NCI-H1694 treated with DMSO at 0.1 percent for 48 hours (cell line): ENCODE measurements at regions not wholly inside any gene's neighbourhood (a gene's known extent, or its start where the extent isn't known, plus 50 kb on each side); places are given as distances from the start of the nearest gene placed in this dataset.

Experiments
- DNase-seq: peaks from one replicate; lab custom pipeline; 2025; lab: John Stamatoyannopoulos, UW

DNA sequence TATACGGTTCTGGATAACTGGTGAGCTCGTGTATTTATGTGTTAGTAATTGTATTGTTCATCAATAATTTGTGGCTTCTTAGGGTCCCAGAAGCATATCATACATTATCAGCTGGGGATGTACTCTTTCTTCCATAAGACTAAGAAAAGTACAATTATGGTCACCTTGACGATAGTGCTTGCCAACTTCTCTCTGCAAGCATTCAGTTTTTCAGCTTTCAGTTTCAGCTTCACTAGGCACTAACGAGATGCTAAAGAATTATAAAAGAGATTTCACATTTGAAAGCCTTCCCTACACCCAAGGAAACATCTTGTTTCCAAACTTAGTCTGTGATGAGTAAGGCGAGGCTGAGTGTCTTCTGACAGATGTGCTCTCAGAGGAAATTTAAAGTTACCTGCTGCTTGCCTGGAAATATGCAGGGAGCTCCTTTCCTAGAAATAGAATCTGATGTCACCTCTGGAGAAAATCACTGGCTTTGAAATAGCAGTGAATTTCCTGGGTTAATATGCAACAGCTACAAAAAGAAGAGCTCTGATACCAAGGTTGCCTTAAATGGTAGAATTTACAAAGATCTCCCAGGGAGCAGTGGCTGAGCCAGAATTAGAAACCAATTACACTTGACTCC is 1419.9 kb upstream of the TMEM132C start:
- DNase-seq = no peak

DNA sequence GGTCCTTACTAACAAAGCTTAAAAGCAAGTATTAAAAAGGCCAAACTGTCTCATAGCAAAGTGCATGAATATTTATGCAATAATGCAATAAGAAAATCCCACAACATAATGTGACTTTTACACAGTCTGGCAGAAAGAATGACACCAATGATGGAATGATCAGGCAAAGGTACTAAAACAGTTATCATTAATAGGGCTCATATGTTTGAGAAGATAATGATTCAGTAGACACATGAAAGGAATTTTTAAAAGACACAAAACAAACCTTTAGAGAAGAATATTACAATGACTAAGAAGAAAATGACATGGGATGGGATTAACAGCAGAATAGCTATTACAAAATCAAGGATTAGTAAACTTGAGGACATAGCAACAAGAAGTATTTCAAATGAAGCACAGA is 1411.2 kb upstream of the TMEM132C start:
- DNase-seq = no peak

DNA sequence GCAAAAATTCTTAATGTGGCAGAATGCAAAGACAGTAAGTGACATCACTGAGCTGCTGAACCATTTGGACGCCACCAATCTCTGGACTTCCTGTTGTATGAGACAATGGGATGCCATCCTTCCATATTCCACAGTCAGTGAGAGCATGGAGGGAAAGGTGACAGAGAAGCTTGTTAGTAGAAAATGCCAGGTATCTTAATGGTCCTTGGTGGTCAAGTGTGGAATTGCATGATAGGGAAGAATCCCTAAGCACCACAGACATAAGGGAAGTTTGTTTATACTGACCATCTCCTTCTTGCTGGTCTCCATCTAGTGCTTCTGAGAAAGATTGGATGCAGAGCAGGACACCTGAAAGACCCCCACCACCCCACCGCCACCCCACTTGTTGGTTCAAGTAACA is 1410.0 kb upstream of the TMEM132C start:
- no peak for DNase-seq

DNA sequence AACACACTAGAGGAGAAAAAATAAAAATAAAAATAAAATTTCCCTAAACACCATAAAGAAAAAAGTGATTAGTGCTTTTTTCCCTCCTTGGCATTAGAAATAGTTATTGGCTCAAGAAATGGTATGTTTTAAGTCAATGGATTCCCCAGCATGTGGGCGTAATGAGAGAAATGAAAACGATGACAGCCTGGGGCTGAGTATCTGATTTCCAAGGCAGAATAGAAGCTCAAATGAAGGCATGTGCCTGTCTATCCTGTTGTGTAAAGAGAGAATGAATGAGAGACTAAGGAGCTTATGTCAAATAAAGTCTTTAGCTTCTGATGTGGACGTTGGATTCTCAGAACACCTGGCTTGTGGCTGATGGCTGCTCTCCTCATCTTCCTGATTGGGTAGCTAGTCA is 1408.4 kb upstream of the TMEM132C start:
- no peak for DNase-seq

DNA sequence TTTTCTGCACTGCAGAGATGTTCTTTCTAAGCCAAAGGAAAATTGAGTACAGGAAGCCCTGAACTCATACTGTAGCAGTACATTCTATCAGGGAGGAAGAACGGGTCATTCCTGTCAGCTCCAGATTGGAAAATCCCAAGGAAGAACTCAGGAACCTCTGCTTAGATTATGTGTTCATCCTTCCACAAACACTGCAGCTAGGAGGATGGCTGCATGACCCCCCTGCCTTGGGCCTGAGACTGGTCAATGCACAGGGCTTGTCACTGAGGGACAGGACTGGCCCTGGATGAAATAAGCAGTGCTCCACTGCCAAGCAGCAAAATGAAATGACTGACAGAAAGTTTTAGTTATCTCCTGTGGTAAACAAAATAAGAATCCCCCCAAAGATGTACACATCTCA is 1406.8 kb upstream of the TMEM132C start:
- no peak for DNase-seq

DNA sequence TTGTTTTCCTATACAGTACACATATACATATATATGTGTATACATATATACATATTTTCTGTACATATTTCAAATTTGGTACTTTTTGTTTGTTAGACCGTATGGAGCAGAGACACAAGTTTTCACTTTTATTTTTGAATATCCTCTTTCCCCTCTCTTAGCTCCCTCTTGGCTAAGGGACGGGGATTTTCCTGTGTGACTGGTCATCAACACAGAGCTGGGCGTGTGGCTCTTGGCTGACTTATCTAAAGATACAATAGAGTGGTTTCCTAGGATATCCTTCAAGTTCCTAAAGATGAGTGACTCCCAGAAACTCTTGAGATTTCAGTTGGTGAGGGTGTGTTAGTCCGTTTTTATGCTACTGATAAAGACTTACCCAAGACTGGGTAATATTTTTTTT is 1404.5 kb upstream of the TMEM132C start:
- no peak for DNase-seq

DNA sequence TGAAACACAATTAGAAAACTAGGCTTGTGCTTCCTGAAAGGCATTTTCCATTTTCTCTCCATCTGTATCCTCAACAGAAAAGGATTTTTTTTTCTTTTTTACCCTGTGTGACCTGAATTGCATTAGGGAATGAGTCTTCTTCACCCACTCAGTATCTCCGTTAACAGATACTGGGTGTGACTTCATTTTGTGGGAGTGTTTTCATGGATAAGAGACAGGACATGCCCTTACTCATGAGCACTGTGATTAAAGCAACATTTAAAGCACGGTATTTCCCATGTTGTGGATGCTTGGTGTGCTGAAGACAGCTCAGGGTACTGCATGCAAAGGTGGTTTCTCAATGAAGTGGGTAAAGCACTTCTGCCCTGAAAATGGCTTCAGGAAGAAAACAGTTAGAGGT is 1397.3 kb upstream of the TMEM132C start:
- DNase-seq = no peak

DNA sequence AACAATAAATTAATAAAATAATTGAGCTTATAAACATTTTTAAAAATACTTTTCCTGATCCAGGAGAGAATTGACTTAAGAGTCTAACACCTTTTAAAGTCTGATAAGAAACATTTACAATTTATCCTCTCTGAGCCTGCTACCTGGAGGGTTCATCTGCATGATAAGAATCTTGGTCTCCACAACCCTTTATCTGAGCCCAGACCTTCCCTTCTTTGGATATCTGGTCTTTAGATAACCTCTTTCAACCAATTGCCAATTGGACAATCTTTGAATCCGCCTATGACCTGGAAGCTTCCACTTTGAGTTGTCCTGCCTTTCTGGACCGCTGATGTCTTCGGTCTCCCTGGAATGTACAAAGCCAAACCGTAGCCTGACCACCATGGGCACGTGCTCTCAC is 1393.3 kb upstream of the TMEM132C start:
- DNase-seq = no peak

DNA sequence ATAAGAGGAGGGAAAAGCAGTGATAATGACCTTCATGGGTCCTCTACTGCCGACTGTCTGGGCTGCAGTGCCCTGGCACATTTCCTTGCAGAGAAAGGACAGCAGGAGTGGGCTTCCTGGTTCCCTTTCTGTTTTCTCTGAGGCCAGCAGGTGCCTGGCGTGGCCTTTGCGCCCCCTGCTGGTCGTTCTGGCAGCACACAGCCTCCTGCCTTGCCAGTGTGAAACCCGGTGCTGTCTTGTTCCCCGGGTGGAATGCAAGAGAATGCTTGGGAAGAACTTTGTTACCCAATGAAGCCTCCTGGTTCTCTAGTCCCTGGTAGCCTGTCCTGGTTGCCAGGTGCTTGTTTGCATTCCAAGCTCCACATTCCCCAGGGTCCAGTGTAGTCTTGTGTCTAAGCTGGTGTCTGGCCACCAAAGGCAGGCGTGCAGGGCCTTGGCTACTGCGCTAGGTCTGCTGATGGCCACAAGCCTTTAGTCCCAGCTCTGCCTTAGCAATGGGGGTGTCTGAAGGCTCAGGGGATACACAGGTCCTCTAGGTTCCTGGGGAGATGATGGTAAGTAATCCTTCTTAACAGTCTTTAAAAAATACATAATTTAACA is 1392.4 kb upstream of the TMEM132C start:
- no peak for DNase-seq

DNA sequence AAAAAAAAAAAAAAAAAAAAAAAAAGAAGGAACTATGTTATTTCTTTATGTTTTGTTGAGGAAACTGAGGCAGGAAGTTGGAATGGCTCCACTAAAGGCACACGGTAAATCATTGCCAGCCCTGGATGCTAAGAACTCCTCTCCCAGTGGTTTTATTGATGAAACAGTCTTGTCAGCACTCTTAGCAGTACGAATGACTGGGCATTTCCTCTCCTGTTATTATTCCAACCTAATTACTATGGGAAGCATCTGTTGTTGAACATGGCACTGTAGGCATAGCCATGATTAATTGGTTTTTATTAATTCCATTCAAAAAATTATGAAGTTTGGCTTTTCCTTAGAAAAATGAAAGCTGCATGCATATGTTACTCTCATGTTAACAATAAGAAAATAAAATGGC is 1387.1 kb upstream of the TMEM132C start:
- DNase-seq = no peak

DNA sequence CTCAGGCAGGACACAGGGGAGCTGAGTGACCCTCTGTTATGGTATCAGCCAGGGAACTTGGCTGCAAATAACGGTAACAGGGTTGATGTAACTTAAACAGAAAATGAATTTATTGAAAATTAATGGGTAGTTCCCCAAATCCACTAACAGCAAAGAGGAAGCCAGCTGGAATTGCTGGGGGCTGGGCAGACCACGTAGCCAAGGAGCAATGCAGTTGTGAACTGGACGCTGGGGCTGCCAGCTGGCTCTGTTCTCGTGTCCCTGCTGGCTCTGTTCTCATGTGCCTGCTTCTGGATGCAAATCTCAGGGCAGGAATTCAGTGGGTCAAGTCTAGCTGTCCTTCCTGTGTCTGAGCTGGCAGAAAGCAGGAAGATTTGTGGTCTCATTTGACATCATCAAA is 1383.3 kb upstream of the TMEM132C start:
- no peak for DNase-seq

DNA sequence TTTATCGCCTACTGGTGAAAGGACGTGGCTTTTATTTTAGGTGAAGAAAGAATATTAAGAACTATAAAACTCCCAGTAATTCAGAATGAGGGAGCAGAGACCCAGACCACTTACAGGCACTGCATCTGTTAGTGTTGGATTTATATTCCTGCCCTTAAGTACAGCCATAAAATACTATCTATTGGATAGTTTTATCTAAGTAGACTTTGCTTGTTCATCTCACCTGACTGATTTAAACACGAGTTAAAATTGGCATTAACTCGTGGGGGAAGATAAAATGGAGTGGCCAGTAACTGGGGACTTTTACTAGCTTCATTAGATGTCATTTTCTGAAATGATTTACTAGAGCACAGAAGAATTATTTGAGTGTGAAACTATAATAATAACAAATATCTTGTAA is 1377.5 kb upstream of the TMEM132C start:
- no peak for DNase-seq

DNA sequence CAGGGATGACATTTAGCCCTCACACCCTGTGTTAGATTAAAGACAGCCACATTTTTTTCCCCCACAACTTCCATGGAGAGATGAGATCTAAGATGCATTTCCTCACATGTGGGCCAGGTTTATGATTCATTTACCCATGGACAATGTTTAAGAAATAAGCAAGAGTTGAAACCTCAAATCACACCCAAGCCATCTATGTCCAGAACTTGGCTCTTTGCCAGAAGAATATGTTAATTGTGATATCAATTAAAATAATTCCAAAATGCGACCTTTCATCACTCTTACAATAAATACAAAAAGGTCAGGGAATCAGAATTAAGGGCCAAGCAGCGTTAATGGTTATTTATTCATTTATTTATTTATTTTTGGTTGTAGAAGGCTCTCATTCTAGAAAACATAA is 1376.9 kb upstream of the TMEM132C start:
- DNase-seq = no peak

DNA sequence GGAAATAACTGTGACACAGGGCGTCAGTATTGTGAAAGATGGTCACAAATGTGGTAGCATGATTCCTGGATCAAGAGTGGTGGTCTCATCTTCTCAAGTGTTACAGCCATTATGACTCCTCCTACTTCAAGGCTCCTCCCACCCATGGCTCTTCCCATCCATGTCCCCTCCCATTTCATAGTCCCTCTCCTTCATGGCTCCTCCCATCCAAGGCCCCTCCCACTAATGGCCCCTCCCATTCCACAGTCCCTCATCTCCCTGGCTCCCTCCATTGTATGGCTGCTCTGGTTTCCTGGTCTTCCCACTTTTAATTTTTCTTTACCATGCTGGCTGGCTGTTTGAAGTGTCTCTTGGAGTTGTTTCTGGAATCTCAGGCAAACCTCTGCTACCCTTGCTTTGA is 1375.2 kb upstream of the TMEM132C start:
- no peak for DNase-seq

DNA sequence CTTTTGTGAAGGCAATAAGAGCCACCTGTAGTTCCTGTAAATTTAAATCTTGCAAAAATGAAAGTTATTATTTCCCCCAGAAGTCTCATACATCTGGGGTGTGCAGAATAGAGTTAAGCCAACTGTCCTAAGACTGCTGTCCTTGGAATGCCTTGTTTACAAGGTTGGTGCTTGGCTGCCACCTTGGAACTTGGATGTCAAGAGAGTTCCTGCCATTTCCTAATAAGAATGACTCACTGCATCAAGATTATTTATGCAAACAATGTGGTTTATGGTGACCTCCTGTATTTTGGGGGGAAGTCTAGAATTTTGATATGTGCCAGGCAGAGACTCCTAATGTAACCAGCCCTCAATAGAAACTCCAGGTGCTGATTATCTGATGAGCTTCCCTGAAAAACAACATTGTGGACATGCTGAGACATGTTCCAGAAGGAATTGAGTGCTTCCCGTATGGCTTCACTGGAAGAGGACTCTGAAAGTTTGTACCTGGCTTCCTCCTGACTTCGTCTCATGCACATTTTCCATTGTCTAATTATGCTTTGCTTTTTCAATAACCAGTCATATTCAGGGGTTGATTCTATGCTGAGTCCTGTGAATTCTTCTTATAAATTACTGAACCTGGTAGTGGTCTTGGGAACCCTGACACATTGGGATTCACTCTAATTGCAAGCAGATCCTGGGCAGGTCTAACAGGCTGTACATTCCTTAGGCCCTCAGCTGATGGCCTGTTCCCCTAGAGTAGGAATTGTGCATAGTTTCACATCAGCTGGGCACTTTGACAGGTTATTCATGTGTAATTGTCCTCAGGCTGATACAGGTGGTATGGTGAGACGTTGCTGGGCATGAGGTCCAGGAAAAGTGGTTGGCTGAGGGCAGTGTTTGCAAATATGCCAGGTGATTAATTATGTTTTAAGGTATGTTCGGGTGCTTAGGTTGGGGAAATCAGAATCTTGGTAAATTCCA is 1370.7 kb upstream of the TMEM132C start:
- DNase-seq = no peak

DNA sequence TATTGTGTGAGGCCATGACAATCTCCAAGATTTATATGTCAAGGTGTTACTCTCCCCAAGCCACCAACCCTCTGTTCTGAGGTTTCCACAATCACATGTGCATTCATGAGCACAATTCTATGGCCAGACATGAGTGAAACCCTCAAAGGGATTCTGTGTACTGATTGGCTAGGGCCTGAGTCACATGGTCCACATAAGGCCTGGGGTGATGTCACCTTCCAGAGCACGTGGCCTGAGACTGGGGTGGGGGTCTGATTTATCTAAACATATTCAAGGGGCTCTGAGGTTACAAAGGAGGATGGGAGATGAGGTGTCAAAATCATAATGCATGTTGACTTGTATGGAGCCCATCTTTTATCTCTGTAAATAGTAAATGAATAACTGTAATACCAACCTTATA is 1369.9 kb upstream of the TMEM132C start:
- no peak for DNase-seq

DNA sequence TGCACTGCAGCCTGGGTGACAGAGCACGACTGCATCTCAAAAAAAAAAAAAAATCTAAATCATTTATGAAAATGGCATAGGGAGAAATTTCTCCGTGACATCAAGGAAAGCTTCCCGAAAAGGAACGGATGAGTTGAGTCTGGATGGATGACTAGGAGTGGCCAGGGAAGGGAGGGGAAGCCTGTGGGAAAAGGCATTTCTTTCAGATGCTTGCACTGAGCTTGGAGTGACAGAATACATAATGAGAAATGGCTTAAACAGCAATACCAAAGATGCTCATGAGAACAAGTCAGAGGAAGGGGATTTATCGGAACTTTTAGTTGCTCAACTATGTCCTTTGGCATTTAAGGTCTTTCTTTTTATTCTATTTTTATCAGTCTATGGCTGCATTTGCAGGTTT is 1369.2 kb upstream of the TMEM132C start:
- DNase-seq = no peak

DNA sequence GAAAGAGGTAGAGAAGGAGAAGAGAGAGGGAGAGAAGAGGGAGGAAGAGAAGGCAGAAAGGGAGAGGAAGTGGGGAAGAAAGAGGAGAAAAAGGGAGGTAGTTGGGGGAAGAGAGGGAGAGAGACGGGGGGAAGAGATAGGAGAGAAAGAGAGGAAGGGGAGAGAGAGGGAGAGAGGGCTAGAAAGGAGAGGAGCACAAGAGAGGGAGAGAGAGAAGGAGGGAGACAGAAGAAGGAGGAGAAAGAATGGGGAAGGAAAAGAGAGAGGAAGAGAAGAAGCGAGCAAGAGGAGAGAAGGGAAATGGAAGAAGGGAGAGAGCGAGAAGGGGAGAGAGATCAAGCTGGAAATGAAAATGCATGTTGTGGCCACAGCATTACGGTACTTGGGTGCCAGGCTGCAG is 1368.4 kb upstream of the TMEM132C start:
- no peak for DNase-seq

DNA sequence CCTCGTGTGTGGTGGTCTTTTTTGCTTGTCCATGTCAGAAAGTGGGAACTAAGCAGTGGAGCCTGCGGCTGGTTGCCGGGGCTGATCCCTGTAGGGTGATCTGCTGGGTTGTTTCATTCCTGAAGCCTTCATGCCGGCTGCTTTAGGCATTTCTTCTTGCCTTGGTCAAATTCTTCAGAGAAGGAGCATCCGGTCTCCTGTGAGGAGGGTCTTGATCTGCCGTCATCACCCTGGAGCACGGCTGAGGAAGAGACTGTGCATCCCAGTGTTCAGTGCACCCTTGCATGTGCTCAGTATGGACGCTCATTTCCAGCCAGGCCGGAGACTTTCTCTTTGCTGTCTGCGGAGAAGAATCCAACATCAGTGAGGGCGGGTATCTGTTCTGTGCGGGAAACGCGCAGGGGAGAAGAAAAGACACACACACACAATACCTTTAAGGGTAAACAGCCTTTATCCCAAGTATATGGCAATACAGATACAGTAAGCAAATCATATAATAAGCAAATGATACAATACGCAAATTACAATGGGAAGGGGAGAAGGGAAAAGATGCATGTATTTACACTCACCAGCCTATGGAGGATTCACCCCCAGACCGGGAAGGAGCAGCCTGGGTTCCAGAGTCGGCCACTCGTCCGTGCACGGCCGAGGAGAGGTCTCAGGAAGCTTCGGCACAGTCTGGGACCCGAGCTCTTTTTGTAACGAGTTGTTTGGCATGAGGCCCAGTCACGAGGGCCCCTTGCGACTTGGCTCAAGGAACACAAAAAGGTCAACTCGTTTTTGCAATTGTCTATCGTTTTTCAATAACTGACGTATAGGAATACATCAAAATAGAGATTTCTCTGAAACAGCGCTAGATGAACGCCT is 1366.8 kb upstream of the TMEM132C start:
- DNase-seq = no peak

DNA sequence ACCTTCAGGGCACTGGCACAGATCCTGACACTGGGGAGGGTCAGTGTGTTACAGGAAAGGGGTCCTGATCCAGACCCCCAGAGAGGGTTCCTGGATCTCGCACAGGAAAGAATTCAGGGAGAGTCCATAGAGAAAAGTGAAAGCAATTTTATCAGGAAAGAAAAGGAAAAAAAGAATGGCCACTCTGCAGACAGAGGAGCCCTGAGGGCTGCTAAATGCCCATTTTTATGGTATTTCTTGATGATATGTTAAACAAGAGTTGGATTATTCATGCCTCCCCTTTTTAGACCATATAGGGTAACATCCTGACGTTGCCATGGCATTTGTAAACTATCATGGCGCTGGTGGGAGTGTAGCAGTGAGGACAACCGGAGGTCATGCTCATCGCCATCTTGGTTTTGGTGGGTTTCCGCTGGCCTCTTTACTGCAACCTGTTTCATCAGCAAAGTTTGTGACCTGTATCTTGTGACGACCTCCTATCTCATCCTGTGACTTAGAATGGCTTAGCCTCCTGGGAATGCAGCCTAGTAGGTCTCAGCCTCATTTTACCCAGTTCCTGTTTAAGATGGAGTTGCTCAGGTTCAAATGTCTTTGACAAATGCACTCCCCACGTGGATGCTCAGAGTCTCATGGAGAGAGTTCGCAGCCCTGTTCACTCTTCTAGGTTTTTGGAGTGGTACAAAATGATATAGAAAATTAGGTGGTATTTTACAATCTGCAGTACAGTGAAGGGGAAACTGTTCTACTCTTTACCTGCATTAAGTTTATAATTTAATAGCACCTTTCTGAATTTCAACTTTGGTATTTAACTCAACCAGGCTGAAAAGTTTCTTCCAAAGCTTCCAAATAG is 1363.7 kb upstream of the TMEM132C start:
- DNase-seq = no peak

DNA sequence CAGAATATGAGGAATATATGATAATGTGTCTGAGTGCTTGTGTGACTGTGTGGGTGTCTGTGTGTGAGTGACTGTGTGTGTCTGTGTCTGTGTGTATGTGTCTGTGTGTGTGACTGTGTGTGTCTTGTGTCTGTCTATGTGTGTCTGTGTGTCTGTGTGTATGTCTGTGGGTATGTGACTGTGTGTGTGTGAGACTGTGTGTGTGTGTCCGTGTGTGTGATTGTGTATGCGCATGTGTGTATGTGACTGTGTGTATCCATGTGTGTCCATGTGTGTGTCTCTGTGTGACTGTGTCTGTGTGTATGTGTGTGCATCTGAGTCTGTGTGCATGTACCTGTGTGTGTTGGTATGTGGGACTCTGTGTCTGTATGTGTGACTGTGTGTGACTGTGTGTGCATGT is 1361.2 kb upstream of the TMEM132C start:
- no peak for DNase-seq
